ENCODE measurements at regions not wholly inside any gene's neighbourhood (a gene's known extent, or its start where the extent isn't known, plus 50 kb on each side); places are given as distances from the start of the nearest gene placed in this dataset.

GRCh38 chr22:22035771-22036314 is 53.3 kb upstream of the TOP3B start:
- DNase-seq: no peak

GRCh38 chr22:22035203-22035602 is 52.6 kb upstream of the TOP3B start:
- DNase-seq: no peak

- DNase-seq: no peak
Observed at GRCh38 chr22:22034469-22035132, 52.0 kb upstream of the TOP3B start.

- no peak for DNase-seq
Observed at GRCh38 chr22:22033803-22034468, 51.3 kb upstream of the TOP3B start.

GRCh38 chr22:22032906-22033802 is 50.6 kb upstream of the TOP3B start:
- DNase-seq: no peak

- DNase-seq: no peak
Observed at GRCh38 chr22:22032099-22032905, 49.7 kb upstream of the TOP3B start.
